ENCODE measurements at regions not wholly inside any gene's neighbourhood (a gene's known extent, or its start where the extent isn't known, plus 50 kb on each side); places are given as distances from the start of the nearest gene placed in this dataset.
"Not testable (repeated sequence)": the region's sequence is repeated elsewhere in the genome, so short reads cannot be mapped to it uniquely, and the experiment has no call there.

- DNase-seq: no peak
These were observed 359.1 kb upstream of the DAB2 start for GRCh38 chr5:39783756-39784421.

- DNase-seq: no peak
These were observed 355.6 kb upstream of the DAB2 start for GRCh38 chr5:39780347-39780746.

- no peak for DNase-seq
These were observed 355.1 kb upstream of the DAB2 start for GRCh38 chr5:39779831-39780230.

GRCh38 chr5:39775797-39776365, 351.1 kb upstream of the DAB2 start:
- no peak for DNase-seq

- no peak for DNase-seq
These were observed 350.5 kb upstream of the DAB2 start for GRCh38 chr5:39775086-39775796.

GRCh38 chr5:39774605-39775004, 349.8 kb upstream of the DAB2 start:
- no peak for DNase-seq

GRCh38 chr5:39772307-39772706, 347.5 kb upstream of the DAB2 start:
- no peak for DNase-seq

- no peak for DNase-seq
These were observed 343.1 kb upstream of the DAB2 start for GRCh38 chr5:39767916-39768315.

GRCh38 chr5:39765366-39765765, 340.6 kb upstream of the DAB2 start:
- no peak for DNase-seq

- DNase-seq: no peak
These were observed 338.0 kb upstream of the DAB2 start for GRCh38 chr5:39762761-39763160.

GRCh38 chr5:39761199-39761950, 336.6 kb upstream of the DAB2 start:
- DNase-seq: no peak

- DNase-seq: peak; percentile 47
These were observed 335.8 kb upstream of the DAB2 start for GRCh38 chr5:39760385-39761198.

GRCh38 chr5:39759701-39760100, 334.9 kb upstream of the DAB2 start:
- no peak for DNase-seq

- DNase-seq: no peak
These were observed 333.6 kb upstream of the DAB2 start for GRCh38 chr5:39758426-39758825.

- no peak for DNase-seq
These were observed 332.4 kb upstream of the DAB2 start for GRCh38 chr5:39757131-39757530.

- no peak for DNase-seq
These were observed 331.2 kb upstream of the DAB2 start for GRCh38 chr5:39755986-39756385.

GRCh38 chr5:39755452-39755851, 330.7 kb upstream of the DAB2 start:
- no peak for DNase-seq

GRCh38 chr5:39753747-39754146, 329.0 kb upstream of the DAB2 start:
- DNase-seq: not testable (repeated sequence)

- no peak for DNase-seq
These were observed 325.9 kb upstream of the DAB2 start for GRCh38 chr5:39750661-39751060.

GRCh38 chr5:39742916-39743315, 318.1 kb upstream of the DAB2 start:
- DNase-seq: no peak

GRCh38 chr5:39740404-39740803, 315.6 kb upstream of the DAB2 start:
- no peak for DNase-seq

GRCh38 chr5:39732166-39732565, 307.4 kb upstream of the DAB2 start:
- DNase-seq: no peak

GRCh38 chr5:39730699-39731098, 305.9 kb upstream of the DAB2 start:
- DNase-seq: no peak

Data from right hindlimb (tissue), 1 donor.